ENCODE measurements at regions not wholly inside any gene's neighbourhood (a gene's known extent, or its start where the extent isn't known, plus 50 kb on each side); places are given as distances from the start of the nearest gene placed in this dataset.

DNA sequence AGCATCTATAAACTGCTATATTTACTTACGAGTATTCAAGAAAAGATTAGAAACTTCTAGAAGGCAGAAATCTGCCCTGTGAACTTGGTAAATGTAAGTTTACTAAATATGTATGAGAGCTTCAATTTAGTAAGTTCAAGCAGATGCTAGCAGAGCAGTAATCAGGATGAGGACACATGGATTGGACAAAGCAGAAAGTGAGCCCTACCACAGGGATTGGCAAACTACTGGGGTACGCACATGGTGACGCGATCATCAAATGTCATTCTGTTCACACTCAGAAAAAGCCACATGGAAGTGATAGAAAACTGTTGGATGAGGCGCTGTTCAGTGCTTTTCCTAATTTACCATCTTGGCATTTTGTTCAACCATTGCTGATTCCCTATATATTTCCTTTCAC, 360.2 kb upstream of the ZNF385D start:
- Histone ChIP-seq H3K27me3 (no peaks in the 10 kb centered on the region), H3K36me3 (no peaks in the 10 kb centered on the region), H3K9me3 (no peaks in the 10 kb centered on the region), H3K27ac (no peak overlapping the region), H3K4me1 (no peaks in the 10 kb centered on the region), H3K4me3 (no peak overlapping the region)
- TF ChIP-seq POLR2A (IDR thresholded peaks at IDR 0.05) (no peak), CTCF (IDR thresholded peaks at IDR 0.05) (no peak), EP300 (IDR thresholded peaks at IDR 0.05; ENCODE audit: low read depth) (no peak), POLR2AphosphoS5 (IDR thresholded peaks at IDR 0.05) (no peak)
- intact Hi-C loops (cut with DNase I; ENCODE audit: low total_unique reads) (no loop called here), in situ Hi-C loops (cut with MboI; ENCODE audit: low pct_ligation_motif_present in 1 of 4, low pct_unique_long_range_greater_than_20kb in 1 of 4, low sequenced_read_pairs in 3 of 4) (no loop called here)
- DNase-seq: no peak
- 78% methylated on average over 5 of the region's 5 CpGs for WGBS, 2 donors (ENCODE audit: low coverage in 1 of 2)

DNA sequence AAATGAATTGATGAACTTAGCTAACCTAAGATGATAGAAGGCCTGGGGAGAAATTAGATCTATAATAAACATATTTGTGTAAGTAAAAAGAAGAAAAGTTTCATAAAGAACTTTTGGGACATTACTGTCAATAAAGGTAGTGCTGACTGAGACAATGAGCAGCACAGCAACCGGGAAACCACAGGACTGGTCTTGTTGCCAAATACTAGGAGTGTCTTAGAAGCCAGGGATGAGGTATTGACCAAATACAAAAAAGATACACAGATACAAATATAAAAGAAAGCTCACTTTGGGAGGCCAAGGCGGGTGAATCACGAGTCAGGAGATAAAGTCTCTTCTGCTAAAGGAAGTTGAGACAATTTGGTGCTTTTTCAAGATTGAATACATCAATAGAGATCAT, 362.4 kb upstream of the ZNF385D start:
- Histone ChIP-seq H3K36me3 (no peaks in the 10 kb centered on the region), H3K27ac (no peak overlapping the region), H3K9me3 (no peaks in the 10 kb centered on the region), H3K27me3 (no peaks in the 10 kb centered on the region), H3K4me1 (no peaks in the 10 kb centered on the region), H3K4me3 (no peak overlapping the region)
- 71 to 83% methylated on average over 3 of the region's 3 CpGs for WGBS, 2 donors (ENCODE audit: low coverage in 1 of 2)
- DNase-seq: no peak
- intact Hi-C loops (cut with DNase I; ENCODE audit: low total_unique reads) (no loop called here), in situ Hi-C loops (cut with MboI; ENCODE audit: low pct_ligation_motif_present in 1 of 4, low pct_unique_long_range_greater_than_20kb in 1 of 4, low sequenced_read_pairs in 3 of 4) (no loop called here)
- TF ChIP-seq CTCF (IDR thresholded peaks at IDR 0.05) (no peak), EP300 (IDR thresholded peaks at IDR 0.05; ENCODE audit: low read depth) (no peak), POLR2AphosphoS5 (IDR thresholded peaks at IDR 0.05) (no peak), POLR2A (IDR thresholded peaks at IDR 0.05) (no peak)

DNA sequence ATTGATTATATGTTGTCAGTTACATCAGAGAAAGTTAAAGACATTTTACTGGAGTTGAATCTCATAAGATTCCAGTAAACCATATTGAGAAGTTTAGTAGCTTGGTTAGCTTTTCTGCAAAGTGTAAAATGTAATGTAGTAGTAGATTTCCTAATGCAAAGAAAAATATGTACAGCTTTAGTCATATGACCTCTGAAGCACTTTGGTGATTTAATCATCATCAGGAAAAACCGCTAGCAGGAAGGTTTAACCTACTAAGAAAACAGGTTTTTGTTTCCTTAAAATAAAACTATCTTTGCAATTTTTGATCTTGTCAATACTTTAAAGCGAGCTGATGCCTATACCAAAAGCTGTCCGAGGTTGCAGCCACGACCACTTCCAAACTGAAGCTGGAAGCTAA, 364.6 kb upstream of the ZNF385D start:
- H3K4me3 ChIP-seq: no peak overlapping the region
- TF ChIP-seq CTCF (IDR thresholded peaks at IDR 0.05): no peak
- TF ChIP-seq POLR2AphosphoS5 (IDR thresholded peaks at IDR 0.05): no peak
- TF ChIP-seq POLR2A (IDR thresholded peaks at IDR 0.05): no peak
- no peak for TF ChIP-seq EP300 (IDR thresholded peaks at IDR 0.05; ENCODE audit: low read depth)
- no peak for DNase-seq
- WGBS, 2 donors (ENCODE audit: low coverage in 1 of 2): 70 to 73% methylated on average over 4 of the region's 4 CpGs
- no peak overlapping the region for H3K27ac ChIP-seq
- no peaks in the 10 kb centered on the region for H3K27me3 ChIP-seq
- no peaks in the 10 kb centered on the region for H3K4me1 ChIP-seq
- intact Hi-C loops (cut with DNase I; ENCODE audit: low total_unique reads) (no loop called here), in situ Hi-C loops (cut with MboI; ENCODE audit: low pct_ligation_motif_present in 1 of 4, low pct_unique_long_range_greater_than_20kb in 1 of 4, low sequenced_read_pairs in 3 of 4) (no loop called here)
- H3K9me3 ChIP-seq: no peaks in the 10 kb centered on the region
- no peaks in the 10 kb centered on the region for H3K36me3 ChIP-seq

GRCh38 chr3:22117091-22117490, 366.1 kb upstream of the ZNF385D start:
- TF ChIP-seq POLR2AphosphoS5 (IDR thresholded peaks at IDR 0.05): no peak
- TF ChIP-seq POLR2A (IDR thresholded peaks at IDR 0.05): no peak
- TF ChIP-seq CTCF (IDR thresholded peaks at IDR 0.05): no peak
- TF ChIP-seq EP300 (IDR thresholded peaks at IDR 0.05; ENCODE audit: low read depth): no peak
- Histone ChIP-seq H3K9me3 (no peaks in the 10 kb centered on the region), H3K4me3 (no peak overlapping the region), H3K36me3 (no peaks in the 10 kb centered on the region), H3K27me3 (no peaks in the 10 kb centered on the region), H3K4me1 (no peaks in the 10 kb centered on the region), H3K27ac (no peak overlapping the region)
- in situ Hi-C loops (cut with MboI; ENCODE audit: low pct_ligation_motif_present in 1 of 4, low pct_unique_long_range_greater_than_20kb in 1 of 4, low sequenced_read_pairs in 3 of 4): no loop called here
- intact Hi-C loops (cut with DNase I; ENCODE audit: low total_unique reads): no loop called here
- no peak for DNase-seq
- 39 to 65% methylated on average over 2 of the region's 2 CpGs for WGBS, 2 donors (ENCODE audit: low coverage in 1 of 2)
